Astrocyte of the cerebellum (primary cell): ENCODE measurements at regions not wholly inside any gene's neighbourhood (a gene's known extent, or its start where the extent isn't known, plus 50 kb on each side); places are given as distances from the start of the nearest gene placed in this dataset.

Experiments
- DNase-seq: peaks from one replicate; pipeline ENCODE4 v3.0.0-alpha.2; 2011; ENCODE audit warnings: low read depth
- H3K4me3 ChIP-seq: 2 replicates; pipeline ENCODE4 v1.5.1; 2011; ENCODE audit warnings: mild to moderate bottlenecking, low read depth, low read length, moderate library complexity
- in situ Hi-C: cut with HindIII; loops from 2 replicates; pipeline ENCODE4 v1.10.0; 2017; ENCODE audit warnings: low sequenced_read_pairs
- TF ChIP-seq, protein P1 (sequence below): IDR thresholded peaks from 2 replicates; pipeline ENCODE4 v1.5.1; 2012; ENCODE audit warnings: low read length, low read depth, moderate library complexity, mild to moderate bottlenecking; ENCODE audit errors: missing control alignments

DNA sequence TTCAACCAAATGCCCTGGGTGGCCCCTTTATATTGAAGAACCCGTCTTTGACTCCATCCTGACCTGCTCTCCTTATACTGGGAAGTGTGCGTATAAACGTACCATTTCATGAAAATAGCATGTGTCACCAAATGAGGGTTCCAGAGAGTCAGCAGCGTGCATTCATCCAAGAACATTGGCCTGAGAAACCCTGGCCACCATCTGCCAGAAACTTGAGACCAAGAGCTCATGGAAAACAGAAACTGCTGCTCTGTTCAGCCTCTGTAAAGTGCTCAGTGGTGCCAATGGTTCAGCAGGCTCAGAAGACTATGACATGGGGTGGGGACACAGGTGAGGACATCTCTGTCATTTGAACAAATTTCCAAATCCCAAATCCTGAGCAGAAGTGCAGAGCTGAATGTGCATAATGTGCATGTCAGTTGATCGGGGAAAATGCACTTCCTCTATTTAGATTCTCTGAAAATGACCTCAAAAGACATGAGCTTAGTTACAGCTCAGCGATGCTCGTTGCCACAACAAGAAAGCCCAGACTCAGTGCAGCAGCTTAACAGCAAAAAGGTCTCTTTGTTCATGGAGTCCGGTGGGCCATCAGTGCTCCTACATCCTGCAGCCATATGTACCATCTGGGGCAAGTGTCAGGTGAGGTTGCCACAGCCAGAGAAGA, 176.1 kb downstream of the ATPSCKMT start:
- DNase-seq: no peak
- in situ Hi-C loops: no loop called here
- no peak overlapping the region for H3K4me3 ChIP-seq
- TF ChIP-seq, protein P1, sequence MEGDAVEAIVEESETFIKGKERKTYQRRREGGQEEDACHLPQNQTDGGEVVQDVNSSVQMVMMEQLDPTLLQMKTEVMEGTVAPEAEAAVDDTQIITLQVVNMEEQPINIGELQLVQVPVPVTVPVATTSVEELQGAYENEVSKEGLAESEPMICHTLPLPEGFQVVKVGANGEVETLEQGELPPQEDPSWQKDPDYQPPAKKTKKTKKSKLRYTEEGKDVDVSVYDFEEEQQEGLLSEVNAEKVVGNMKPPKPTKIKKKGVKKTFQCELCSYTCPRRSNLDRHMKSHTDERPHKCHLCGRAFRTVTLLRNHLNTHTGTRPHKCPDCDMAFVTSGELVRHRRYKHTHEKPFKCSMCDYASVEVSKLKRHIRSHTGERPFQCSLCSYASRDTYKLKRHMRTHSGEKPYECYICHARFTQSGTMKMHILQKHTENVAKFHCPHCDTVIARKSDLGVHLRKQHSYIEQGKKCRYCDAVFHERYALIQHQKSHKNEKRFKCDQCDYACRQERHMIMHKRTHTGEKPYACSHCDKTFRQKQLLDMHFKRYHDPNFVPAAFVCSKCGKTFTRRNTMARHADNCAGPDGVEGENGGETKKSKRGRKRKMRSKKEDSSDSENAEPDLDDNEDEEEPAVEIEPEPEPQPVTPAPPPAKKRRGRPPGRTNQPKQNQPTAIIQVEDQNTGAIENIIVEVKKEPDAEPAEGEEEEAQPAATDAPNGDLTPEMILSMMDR: no peak

DNA sequence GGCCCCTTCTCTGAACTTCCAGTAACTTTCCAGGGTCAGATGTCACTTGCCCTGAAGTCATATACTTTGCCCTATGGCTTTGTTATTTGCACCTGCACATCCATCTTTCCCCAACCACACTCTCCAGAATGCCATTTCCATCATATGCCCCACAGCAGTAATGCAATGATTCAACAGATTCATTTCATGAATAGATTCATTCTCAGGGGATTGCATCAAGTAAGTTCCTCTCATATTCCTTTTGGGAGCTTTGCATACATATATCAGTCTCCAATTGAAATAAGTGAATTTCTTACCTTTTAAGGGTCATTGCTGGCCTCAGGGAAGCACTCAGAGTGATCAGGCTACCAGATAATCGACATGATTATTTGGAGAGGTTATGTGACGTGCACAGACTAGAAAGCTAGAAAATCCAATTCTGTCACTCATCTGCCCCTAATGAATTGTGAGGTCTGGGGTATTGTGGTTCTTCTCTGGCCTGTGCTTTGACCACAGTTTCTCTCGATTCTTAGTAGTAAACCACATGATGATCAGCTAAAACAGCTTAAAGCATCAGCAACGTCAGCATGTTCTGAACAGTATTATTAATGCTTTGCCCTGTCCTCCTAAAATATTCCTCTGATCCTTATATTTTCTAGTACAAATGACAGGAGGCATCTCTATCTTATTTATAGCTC, 179.9 kb downstream of the ATPSCKMT start:
- TF ChIP-seq, protein P1: no peak
- H3K4me3 ChIP-seq: no peak overlapping the region
- in situ Hi-C loops: no loop called here
- no peak for DNase-seq

DNA sequence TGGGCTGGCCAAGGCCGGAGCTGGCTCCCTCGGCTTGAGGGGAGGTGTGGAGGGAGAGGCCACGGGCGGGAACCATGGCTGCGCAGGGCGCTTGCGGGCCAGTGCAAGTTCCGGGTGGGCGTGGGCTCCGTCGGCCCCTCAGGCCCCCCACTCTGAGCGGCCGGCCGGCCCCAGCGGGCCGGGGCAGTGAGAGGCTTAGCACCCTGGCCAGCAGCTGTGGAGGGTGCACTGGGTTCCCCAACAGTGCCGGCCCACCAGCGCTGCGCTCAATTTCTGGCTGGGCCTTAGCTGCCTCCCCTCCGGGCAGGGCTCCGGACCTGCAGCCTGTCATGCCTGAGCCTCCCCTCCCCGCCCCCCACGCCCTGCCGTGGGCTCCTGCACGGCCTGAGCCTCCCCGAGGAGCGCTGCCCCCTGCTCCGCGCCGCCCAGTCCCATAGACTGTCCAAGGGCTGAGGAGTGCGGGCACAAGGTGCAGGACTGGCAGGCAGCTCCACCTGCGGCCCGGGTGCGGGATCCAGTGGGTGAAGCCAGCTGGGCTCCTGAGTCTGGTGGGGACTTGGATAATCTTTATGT, 184.2 kb downstream of the ATPSCKMT start:
- TF ChIP-seq, protein P1: no peak
- H3K4me3 ChIP-seq: no peak overlapping the region
- in situ Hi-C loops: no loop called here
- no peak for DNase-seq

DNA sequence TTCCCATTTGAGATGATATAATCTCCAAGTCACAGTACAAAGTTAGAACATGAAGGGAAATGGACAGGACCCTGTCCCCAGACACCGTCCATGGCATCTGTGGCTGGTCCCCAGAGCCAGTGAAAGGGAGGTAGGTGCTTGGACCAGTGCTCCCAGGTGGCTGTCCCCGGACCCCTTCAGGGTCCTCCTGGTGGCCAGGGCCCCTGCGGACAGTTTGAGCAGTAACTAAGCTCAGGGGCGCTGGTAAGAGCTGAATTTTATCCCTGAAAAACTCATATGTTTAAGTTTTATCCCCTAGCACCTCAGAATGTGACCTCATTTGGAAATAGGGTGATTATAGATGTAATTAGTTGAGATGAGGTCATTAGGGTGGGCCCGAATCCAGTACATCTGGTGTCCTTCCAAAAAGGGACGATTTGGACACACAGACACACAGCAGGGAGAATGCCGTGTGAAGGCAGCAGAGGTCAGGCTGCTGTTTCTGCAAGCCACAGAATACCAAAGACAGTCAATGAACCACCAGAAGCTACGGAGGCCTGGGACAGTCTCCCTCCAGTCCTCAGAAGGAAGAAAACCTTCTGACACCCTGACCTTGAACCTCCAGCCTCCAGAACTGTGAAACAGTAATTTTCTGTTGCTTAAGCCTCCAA, 185.0 kb downstream of the ATPSCKMT start:
- TF ChIP-seq, protein P1: no peak
- DNase-seq: no peak
- in situ Hi-C loops: no loop called here
- H3K4me3 ChIP-seq: no peak overlapping the region

DNA sequence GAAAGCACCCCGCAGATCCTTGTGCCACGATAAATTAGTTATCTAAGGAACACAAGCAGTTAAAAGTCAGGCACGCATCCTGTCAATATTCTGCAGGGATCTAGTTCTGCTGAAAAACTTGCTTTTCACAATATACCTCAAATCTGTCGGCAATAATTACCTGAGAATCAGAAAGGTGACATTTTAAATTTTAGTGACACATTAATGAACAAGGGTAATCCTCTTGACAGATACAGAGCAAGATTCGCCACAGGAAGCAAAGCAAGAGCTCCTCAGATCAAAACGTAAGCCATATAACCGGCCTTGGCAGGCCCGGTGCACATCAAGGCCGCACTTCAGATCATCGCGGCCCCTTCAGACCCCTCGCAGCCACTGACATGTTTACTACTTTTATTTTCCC, 185.7 kb downstream of the ATPSCKMT start:
- no peak overlapping the region for H3K4me3 ChIP-seq
- DNase-seq: no peak
- TF ChIP-seq, protein P1: no peak
- in situ Hi-C loops: no loop called here

DNA sequence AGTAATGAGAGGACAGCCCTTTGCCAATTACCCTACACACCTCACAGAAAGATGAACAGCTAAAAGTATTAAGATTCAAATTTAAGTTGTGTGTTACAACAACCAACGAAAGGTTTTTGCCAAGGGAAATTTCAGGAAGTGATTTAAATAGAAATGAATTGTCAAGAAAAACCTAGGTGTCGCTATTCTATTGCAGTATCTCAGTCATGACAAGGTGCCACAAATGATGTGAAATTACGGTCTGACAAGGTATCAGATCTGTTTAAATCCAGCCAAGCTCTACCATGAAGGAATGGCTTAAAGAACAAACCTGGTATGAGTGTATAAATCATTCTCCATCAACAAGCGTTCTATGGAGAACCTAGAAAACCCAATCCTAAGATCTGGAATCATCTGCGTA, 189.7 kb downstream of the ATPSCKMT start:
- in situ Hi-C loops: no loop called here
- TF ChIP-seq, protein P1: no peak
- DNase-seq: no peak
- no peak overlapping the region for H3K4me3 ChIP-seq
